ENCODE measurements at regions not wholly inside any gene's neighbourhood (a gene's known extent, or its start where the extent isn't known, plus 50 kb on each side); places are given as distances from the start of the nearest gene placed in this dataset.
"Not testable (repeated sequence)": the region's sequence is repeated elsewhere in the genome, so short reads cannot be mapped to it uniquely, and the experiment has no call there.

- Mint-ChIP-seq H3K27ac (no peak overlapping the region), H3K4me1 (no peaks in the 10 kb centered on the region), H3K27me3 (no peaks in the 10 kb centered on the region), H3K9me3 (ENCODE audit: low read depth) (no peaks in the 10 kb centered on the region), H3K4me3 (no peak overlapping the region), H3K36me3 (ENCODE audit: low read depth) (no peaks in the 10 kb centered on the region)
- no peak for DNase-seq
- intact Hi-C loops (cut with DNase I, micrococcal nuclease), result no loop called here
- ATAC-seq, result no peak
- CTCF ChIA-PET, result no interaction called here
- POLR2A ChIA-PET, result no interaction called here
Observed at GRCh38 chrX:82658492-82658891, 849.6 kb upstream of the POU3F4 start.

GRCh38 chrX:82666355-82666754 lies 841.7 kb upstream of the POU3F4 start:
- H3K4me3 Mint-ChIP-seq, result no peak overlapping the region
- H3K27me3 Mint-ChIP-seq, result no peaks in the 10 kb centered on the region
- no peak overlapping the region for H3K27ac Mint-ChIP-seq
- DNase-seq (no peak), ATAC-seq (no peak)
- ChIA-PET POLR2A (no interaction called here), CTCF (no interaction called here)
- H3K4me1 Mint-ChIP-seq, result no peaks in the 10 kb centered on the region
- intact Hi-C loops (cut with DNase I, micrococcal nuclease), result no loop called here
- peaks cover 1% of the 10 kb centered on the region for H3K9me3 Mint-ChIP-seq (ENCODE audit: low read depth)
- no peaks in the 10 kb centered on the region for H3K36me3 Mint-ChIP-seq (ENCODE audit: low read depth)

GRCh38 chrX:82675104-82675503 lies 833.0 kb upstream of the POU3F4 start:
- ATAC-seq (no peak), DNase-seq (no peak)
- H3K4me3 Mint-ChIP-seq, result no peak overlapping the region
- ChIA-PET CTCF (no interaction called here), POLR2A (no interaction called here)
- no peaks in the 10 kb centered on the region for H3K4me1 Mint-ChIP-seq
- intact Hi-C loops (cut with DNase I, micrococcal nuclease), result no loop called here
- H3K27ac Mint-ChIP-seq, result no peak overlapping the region
- no peaks in the 10 kb centered on the region for H3K27me3 Mint-ChIP-seq
- H3K36me3 Mint-ChIP-seq (ENCODE audit: low read depth), result no peaks in the 10 kb centered on the region
- no peaks in the 10 kb centered on the region for H3K9me3 Mint-ChIP-seq (ENCODE audit: low read depth)

GRCh38 chrX:82676386-82676785 lies 831.7 kb upstream of the POU3F4 start:
- Mint-ChIP-seq H3K27ac (no peak overlapping the region), H3K9me3 (ENCODE audit: low read depth) (no peaks in the 10 kb centered on the region), H3K4me1 (no peaks in the 10 kb centered on the region), H3K36me3 (ENCODE audit: low read depth) (no peaks in the 10 kb centered on the region), H3K27me3 (no peaks in the 10 kb centered on the region), H3K4me3 (no peak overlapping the region)
- ATAC-seq (no peak), DNase-seq (no peak)
- intact Hi-C loops (cut with DNase I, micrococcal nuclease), result no loop called here
- CTCF ChIA-PET, result no interaction called here
- POLR2A ChIA-PET, result no interaction called here

DNA sequence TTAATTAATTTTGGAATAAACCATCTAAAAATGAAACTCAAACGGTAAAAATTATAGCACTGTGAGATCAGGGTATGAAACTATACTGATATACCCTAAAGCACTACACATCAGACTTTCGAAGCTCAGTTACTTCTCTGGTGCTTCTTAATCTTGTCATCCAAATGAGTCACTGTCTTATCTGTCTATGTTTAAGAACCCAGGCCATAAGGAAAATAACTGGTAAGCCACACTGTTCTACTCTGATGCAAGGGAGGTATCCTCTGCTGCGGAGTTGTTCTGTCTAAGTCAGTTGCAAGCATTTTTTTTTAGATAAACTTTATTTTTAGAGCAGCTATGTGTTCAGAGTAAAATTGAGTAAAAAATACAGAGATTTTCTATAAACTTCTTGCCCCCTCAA lies 830.8 kb upstream of the POU3F4 start:
- POLR2A ChIA-PET, result no interaction called here
- no peaks in the 10 kb centered on the region for H3K9me3 Mint-ChIP-seq (ENCODE audit: low read depth)
- CTCF ChIA-PET, result no interaction called here
- no peak for DNase-seq
- H3K36me3 Mint-ChIP-seq (ENCODE audit: low read depth), result no peaks in the 10 kb centered on the region
- no peaks in the 10 kb centered on the region for H3K27me3 Mint-ChIP-seq
- no peak overlapping the region for H3K27ac Mint-ChIP-seq
- no peaks in the 10 kb centered on the region for H3K4me1 Mint-ChIP-seq
- ATAC-seq, result no peak
- no peak overlapping the region for H3K4me3 Mint-ChIP-seq
- intact Hi-C loops (cut with DNase I, micrococcal nuclease), result no loop called here

DNA sequence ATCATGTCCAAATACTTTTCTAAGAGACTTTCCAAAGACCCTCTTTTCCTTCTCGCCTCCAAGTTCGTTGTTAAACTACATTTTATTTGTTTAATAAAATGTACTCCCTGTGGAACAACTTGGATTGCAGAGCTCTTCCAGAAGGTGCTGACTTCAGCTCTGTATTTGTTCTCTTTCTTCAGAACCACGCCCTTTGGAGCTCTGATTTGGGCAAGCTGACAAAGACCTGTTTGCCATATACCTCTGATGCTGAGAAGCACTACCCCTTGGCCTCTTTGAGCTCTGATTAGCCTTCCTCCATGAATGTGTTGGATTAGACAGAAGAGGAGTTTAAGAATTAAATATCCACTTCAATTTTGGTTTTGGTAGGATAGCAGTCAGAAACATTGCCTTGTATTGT lies 815.1 kb upstream of the POU3F4 start:
- Mint-ChIP-seq H3K9me3 (ENCODE audit: low read depth) (no peaks in the 10 kb centered on the region), H3K36me3 (ENCODE audit: low read depth) (no peaks in the 10 kb centered on the region), H3K27me3 (no peaks in the 10 kb centered on the region), H3K4me1 (no peaks in the 10 kb centered on the region), H3K4me3 (no peak overlapping the region), H3K27ac (no peak overlapping the region)
- ChIA-PET POLR2A (no interaction called here), CTCF (no interaction called here)
- DNase-seq, result no peak
- intact Hi-C loops (cut with DNase I, micrococcal nuclease), result no loop called here
- ATAC-seq, result no peak

GRCh38 chrX:82695066-82695465 lies 813.0 kb upstream of the POU3F4 start:
- no peak for ATAC-seq
- no peak overlapping the region for H3K27ac Mint-ChIP-seq
- no peaks in the 10 kb centered on the region for H3K4me1 Mint-ChIP-seq
- no peak overlapping the region for H3K4me3 Mint-ChIP-seq
- no peaks in the 10 kb centered on the region for H3K36me3 Mint-ChIP-seq (ENCODE audit: low read depth)
- ChIA-PET CTCF (no interaction called here), POLR2A (no interaction called here)
- intact Hi-C loops (cut with DNase I, micrococcal nuclease), result no loop called here
- no peaks in the 10 kb centered on the region for H3K9me3 Mint-ChIP-seq (ENCODE audit: low read depth)
- no peak for DNase-seq
- no peaks in the 10 kb centered on the region for H3K27me3 Mint-ChIP-seq

GRCh38 chrX:82703551-82703950 lies 804.5 kb upstream of the POU3F4 start:
- Mint-ChIP-seq H3K4me1 (no peaks in the 10 kb centered on the region), H3K27me3 (no peaks in the 10 kb centered on the region), H3K36me3 (ENCODE audit: low read depth) (no peaks in the 10 kb centered on the region), H3K27ac (no peak overlapping the region), H3K4me3 (no peak overlapping the region), H3K9me3 (ENCODE audit: low read depth) (no peaks in the 10 kb centered on the region)
- intact Hi-C loops (cut with DNase I, micrococcal nuclease), result no loop called here
- DNase-seq (no peak), ATAC-seq (no peak)
- ChIA-PET CTCF (no interaction called here), POLR2A (no interaction called here)

GRCh38 chrX:82711457-82711856 lies 796.6 kb upstream of the POU3F4 start:
- intact Hi-C loops (cut with DNase I, micrococcal nuclease), result no loop called here
- ATAC-seq (no peak), DNase-seq (no peak)
- H3K36me3 Mint-ChIP-seq (ENCODE audit: low read depth), result no peaks in the 10 kb centered on the region
- ChIA-PET CTCF (no interaction called here), POLR2A (no interaction called here)
- no peaks in the 10 kb centered on the region for H3K4me1 Mint-ChIP-seq
- no peak overlapping the region for H3K4me3 Mint-ChIP-seq
- H3K27me3 Mint-ChIP-seq, result no peaks in the 10 kb centered on the region
- H3K27ac Mint-ChIP-seq, result no peak overlapping the region
- H3K9me3 Mint-ChIP-seq (ENCODE audit: low read depth), result no peaks in the 10 kb centered on the region

- Mint-ChIP-seq H3K4me1 (no peaks in the 10 kb centered on the region), H3K27ac (no peak overlapping the region)
- intact Hi-C loops (cut with DNase I, micrococcal nuclease), result no loop called here
Observed at GRCh38 chrX:82721891-82722290, 786.2 kb upstream of the POU3F4 start.

DNA sequence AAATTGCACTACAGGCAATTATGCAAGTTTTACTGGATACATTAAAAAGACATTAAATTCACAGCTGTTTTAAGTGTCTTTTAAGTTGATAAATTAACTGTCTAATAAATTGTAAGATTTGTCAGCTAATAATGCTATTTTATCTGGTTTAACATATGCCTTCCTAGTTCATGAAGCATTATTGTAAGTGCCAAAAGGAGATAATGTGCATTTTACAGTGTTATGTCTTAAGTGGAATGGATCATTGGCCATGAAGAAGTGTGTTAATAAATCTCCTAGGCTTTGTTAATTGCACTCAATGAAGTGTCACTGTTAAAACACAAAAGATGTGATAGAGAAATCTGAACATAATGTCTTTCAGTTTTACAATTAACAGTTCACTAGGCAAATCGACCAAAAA lies 784.3 kb upstream of the POU3F4 start:
- H3K4me1 Mint-ChIP-seq, result no peaks in the 10 kb centered on the region
- POLR2A ChIA-PET, result no interaction called here
- ATAC-seq (no peak), DNase-seq (no peak)
- no peaks in the 10 kb centered on the region for H3K27me3 Mint-ChIP-seq
- H3K27ac Mint-ChIP-seq, result no peak overlapping the region
- CTCF ChIA-PET, result no interaction called here
- no peak overlapping the region for H3K4me3 Mint-ChIP-seq
- H3K36me3 Mint-ChIP-seq (ENCODE audit: low read depth), result no peaks in the 10 kb centered on the region
- intact Hi-C loops (cut with DNase I, micrococcal nuclease), result no loop called here
- no peaks in the 10 kb centered on the region for H3K9me3 Mint-ChIP-seq (ENCODE audit: low read depth)

More at GRCh38 chrX:82721891-82722290, 786.2 kb upstream of the POU3F4 start:
- DNase-seq, result no peak
- no peak overlapping the region for H3K4me3 Mint-ChIP-seq
- POLR2A ChIA-PET, result no interaction called here
- H3K9me3 Mint-ChIP-seq (ENCODE audit: low read depth), result no peaks in the 10 kb centered on the region
- H3K27me3 Mint-ChIP-seq, result no peaks in the 10 kb centered on the region
- CTCF ChIA-PET, result no interaction called here
- no peaks in the 10 kb centered on the region for H3K36me3 Mint-ChIP-seq (ENCODE audit: low read depth)
- ATAC-seq, result no peak

DNA sequence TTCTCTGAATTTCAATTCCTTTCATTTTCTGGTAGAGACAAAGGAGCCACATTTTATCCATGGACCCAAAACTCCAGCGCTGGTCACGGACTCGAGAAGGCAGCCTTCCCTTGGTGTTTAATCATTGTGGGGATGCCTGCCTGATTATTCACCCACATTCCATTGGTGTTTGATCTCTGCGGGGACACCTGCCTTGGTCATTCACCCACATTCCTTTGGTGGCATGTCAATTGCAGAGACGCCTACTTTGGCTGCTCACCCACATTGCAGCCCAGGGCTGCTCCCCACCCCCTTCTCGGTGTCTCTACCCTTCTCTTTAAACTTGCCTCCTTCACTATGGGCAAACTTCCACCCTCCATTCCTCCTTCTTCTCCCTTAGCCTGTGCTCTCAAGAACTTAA lies 780.7 kb upstream of the POU3F4 start:
- POLR2A ChIA-PET; H3K27ac Mint-ChIP-seq; H3K4me1 Mint-ChIP-seq; ATAC-seq; H3K9me3 Mint-ChIP-seq (ENCODE audit: low read depth); DNase-seq; H3K4me3 Mint-ChIP-seq; CTCF ChIA-PET; H3K27me3 Mint-ChIP-seq; intact Hi-C loops (cut with DNase I, micrococcal nuclease); H3K36me3 Mint-ChIP-seq (ENCODE audit: low read depth): not testable (repeated sequence)

GRCh38 chrX:82732861-82733260 lies 775.2 kb upstream of the POU3F4 start:
- no peaks in the 10 kb centered on the region for H3K27me3 Mint-ChIP-seq
- POLR2A ChIA-PET, result no interaction called here
- no peaks in the 10 kb centered on the region for H3K36me3 Mint-ChIP-seq (ENCODE audit: low read depth)
- DNase-seq, result no peak
- H3K4me1 Mint-ChIP-seq, result no peaks in the 10 kb centered on the region
- no peak overlapping the region for H3K27ac Mint-ChIP-seq
- CTCF ChIA-PET, result no interaction called here
- intact Hi-C loops (cut with DNase I, micrococcal nuclease), result no loop called here
- no peak overlapping the region for H3K4me3 Mint-ChIP-seq
- ATAC-seq, result no peak
- no peaks in the 10 kb centered on the region for H3K9me3 Mint-ChIP-seq (ENCODE audit: low read depth)

Measured in activated CD4-positive, alpha-beta T cell treated with anti-CD3 and anti-CD28 coated beads for 36 hours (primary cell).